IPS-NIHi7 (cell line): ENCODE measurements at regions not wholly inside any gene's neighbourhood (a gene's known extent, or its start where the extent isn't known, plus 50 kb on each side); places are given as distances from the start of the nearest gene placed in this dataset.
A peak's percentile ranks its signal among the peaks of the same experiment; 100 is the strongest.
"Not testable (repeated sequence)": the region's sequence is repeated elsewhere in the genome, so short reads cannot be mapped to it uniquely, and the experiment has no call there.

ENCODE experiments used
- DNase-seq: peaks from one replicate; pipeline ENCODE4 v3.0.0; 2012; ENCODE audit warnings: mixed read lengths; ENCODE audit errors: extremely low spot score

- no peak for DNase-seq
Observed at GRCh38 chr11:91066456-91067047, 843.7 kb upstream of the CHORDC1 start.

DNA sequence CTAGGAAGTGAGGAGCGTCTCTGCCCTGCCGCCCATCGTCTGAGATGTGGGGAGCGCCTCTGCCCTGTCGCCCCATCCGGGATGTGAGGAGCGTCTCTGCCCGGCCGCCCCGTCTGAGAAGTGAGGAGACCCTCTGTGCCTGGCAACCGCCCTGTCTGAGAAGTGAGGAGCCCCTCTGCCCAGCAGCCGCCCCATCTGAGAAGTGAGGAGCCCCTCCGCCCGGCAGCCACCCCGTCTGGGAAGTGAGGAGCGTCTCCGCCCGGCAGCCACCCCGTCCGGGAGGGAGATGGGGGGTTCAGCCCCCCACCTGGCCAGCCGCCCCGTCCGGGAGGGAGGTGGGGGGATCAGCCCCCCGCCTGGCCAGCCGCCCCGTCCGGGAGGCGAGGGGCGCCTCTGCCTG, 840.5 kb upstream of the CHORDC1 start:
- DNase-seq = not testable (repeated sequence)

- DNase-seq = no peak
Observed at GRCh38 chr11:91047882-91048281, 825.0 kb upstream of the CHORDC1 start.

DNA sequence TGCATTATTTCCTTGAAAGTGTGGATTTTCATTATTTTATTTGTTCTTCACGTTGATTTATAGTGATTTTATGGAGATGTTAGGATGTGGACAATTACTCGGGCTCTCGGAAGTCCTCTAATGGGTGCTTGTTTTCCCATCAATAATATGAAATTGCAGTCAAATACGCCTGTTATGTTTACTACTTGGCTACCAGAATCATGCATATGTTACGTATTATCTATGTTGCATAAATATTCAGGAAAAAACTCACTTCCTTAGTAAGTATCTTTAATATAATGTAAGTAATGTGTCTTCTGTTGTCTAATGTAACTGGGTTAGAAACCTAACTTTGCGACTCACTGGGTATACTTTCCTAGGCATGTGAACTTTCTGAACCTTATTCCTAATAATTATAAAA, 823.4 kb upstream of the CHORDC1 start:
- DNase-seq = no peak

DNA sequence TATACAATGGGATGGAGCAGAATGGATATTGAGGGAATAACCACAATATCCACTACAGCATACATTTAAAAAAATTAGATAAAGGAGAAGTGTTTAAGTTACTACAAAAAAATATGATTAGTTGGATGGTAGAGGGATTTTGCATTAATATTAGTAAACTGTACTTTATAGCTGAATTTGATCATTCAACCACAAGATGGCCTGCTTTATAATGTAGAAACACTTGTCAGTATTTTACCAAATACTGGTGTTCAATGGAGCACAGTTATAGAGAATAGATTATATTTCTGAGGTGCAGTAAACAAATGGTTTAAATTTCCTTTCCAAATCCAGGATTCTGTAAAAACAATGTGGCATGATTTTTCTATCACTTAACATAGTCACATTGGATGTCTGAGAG, 818.8 kb upstream of the CHORDC1 start:
- DNase-seq = no peak

GRCh38 chr11:91023731-91024130, 800.9 kb upstream of the CHORDC1 start:
- no peak for DNase-seq

- DNase-seq = no peak
Observed at GRCh38 chr11:91011503-91011902, 788.7 kb upstream of the CHORDC1 start.

DNA sequence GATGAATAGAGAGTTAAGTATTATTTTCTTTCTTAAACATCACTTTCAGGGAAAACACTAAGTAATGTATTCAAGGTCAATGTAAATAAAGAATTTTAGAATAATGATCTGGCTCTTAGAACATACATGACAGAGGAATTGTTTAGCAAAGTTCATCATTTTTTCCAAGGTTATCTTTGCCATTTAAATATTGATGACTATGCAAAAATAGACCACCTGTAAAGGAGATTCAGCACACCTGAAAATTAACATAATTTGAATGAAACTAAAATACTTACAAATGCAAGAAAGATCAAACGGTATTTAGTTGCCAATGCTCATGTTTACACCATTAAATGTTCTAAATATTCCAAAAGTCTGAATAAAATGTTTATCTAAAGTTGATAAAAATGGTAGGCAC, 782.6 kb upstream of the CHORDC1 start:
- DNase-seq = no peak

GRCh38 chr11:90997241-90997640, 774.4 kb upstream of the CHORDC1 start:
- DNase-seq = no peak

- DNase-seq = not testable (repeated sequence)
Observed at GRCh38 chr11:90972159-90972558, 749.3 kb upstream of the CHORDC1 start.

DNA sequence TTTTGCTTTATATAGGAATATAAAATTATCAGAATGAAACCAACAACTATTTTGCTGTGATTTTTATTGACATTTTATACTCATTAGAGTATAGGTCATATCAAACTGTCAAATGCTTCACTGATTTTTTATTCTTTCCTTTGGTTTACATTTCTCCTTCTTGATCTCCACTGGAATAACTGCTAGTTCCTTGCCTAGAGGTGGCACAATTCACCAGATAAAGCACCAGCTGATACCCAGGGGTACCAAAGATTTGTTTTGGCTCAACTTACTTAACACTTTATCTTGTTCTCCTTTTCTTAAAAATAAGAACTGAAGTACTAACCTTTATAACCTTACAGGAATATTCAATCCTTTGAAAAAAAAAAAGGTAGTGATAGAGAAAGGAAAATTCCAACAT, 725.1 kb upstream of the CHORDC1 start:
- no peak for DNase-seq

DNA sequence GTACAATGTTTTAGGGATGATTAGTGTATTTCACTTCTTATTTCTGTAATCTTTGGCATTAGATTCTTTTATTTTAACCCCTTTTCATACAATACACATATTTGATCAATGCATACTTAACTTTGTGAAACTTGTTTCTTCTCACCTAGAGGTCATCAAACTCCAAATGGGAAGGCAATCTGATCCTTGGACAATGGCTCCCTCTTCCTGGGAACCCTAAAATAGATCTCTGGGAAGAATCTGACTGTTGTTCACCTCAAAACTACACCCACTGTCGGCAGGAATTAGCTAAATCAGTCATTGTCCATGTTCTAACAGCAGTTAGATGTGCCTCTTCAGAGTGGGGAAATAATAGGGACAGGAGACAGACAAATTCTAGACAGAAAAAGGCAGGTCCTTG, 707.4 kb upstream of the CHORDC1 start:
- no peak for DNase-seq

- no peak for DNase-seq
Observed at GRCh38 chr11:90919332-90919731, 696.5 kb upstream of the CHORDC1 start.

DNA sequence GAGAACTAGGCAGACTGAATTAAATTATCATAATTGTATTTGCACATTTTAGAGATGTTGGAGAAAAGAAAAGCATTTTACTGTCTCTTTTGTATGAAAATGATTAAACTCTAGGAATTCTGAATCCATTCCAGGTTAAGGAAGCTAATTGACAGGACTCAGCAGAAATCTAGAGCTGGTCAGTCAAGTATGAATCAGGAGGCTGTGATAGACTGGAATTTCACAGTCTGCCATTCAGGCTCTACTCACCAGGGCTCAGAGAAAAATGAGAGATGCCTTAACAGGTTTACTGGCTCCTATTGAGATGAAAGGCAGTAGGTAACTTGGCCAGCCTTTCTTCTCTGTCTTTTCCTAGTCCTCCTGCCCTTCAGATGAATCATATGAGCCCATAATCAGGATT, 693.9 kb upstream of the CHORDC1 start:
- peak; percentile 7 for DNase-seq

DNA sequence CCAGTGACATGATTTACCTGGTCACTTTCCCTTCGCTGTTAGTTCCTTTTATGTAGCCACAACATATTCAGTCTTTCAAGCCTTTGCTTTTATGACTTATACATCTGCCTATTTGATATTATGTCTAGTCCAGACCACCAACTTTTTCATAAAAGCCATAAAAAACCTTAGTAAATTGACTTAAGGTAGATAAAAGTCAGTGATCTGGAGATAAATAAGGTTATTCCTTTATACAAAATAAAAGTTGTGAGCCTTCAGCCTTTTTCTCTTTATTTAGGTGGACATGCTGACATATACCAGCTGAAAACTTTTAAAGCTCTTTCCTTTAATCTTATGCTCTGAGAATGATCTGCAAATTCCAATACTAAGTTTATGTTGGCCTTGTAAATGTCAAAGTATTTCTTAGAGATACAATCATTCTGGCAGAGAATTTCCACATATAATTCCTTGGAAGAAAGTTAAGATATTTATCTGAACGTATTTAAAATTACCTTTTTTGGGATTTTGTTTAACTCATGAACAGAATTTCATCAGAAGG, 690.4 kb upstream of the CHORDC1 start:
- DNase-seq = no peak

- no peak for DNase-seq
Observed at GRCh38 chr11:90912631-90913030, 689.8 kb upstream of the CHORDC1 start.

- no peak for DNase-seq
Observed at GRCh38 chr11:90911192-90911591, 688.3 kb upstream of the CHORDC1 start.

DNA sequence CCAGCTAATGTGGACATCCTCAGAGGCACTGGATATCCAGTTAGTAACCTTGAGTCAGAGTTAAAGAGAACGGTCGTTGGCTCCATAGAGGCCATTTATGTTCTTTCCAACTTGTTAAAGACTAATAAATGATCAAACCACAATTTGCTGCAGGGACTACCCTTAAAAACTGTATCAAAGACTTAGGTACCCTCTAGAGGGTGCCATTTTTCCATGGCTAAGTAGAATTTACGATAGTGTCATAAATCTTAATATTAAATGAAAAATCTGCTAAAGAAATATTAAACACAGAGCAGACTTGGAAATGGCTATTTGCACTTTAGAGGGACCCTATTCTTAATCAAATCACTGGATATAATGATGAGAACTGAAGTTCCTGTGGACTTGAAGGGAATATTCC, 685.2 kb upstream of the CHORDC1 start:
- DNase-seq = no peak

GRCh38 chr11:90895850-90896249, 673.0 kb upstream of the CHORDC1 start:
- DNase-seq = no peak

- DNase-seq = no peak
Observed at GRCh38 chr11:90890347-90890746, 667.5 kb upstream of the CHORDC1 start.

- DNase-seq = no peak
Observed at GRCh38 chr11:90884181-90884580, 661.3 kb upstream of the CHORDC1 start.

DNA sequence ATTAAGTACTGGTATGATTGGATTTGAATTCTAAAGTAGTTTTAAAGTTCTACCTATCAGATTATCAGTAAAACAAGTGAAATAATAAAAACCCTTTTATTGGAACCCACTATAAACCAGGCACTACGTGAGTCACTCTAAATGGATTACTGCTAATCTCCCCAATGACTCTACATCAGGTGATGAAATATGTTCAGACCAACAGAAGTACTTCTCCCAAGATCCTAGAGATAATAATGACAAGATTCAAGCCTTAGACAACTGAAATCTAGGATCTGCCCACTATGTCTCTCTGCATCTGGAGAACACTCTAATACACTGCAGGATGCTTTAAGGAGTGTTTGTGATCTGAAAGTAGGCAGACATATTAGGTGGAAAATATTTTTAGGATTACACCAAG, 652.1 kb upstream of the CHORDC1 start:
- DNase-seq = no peak

DNA sequence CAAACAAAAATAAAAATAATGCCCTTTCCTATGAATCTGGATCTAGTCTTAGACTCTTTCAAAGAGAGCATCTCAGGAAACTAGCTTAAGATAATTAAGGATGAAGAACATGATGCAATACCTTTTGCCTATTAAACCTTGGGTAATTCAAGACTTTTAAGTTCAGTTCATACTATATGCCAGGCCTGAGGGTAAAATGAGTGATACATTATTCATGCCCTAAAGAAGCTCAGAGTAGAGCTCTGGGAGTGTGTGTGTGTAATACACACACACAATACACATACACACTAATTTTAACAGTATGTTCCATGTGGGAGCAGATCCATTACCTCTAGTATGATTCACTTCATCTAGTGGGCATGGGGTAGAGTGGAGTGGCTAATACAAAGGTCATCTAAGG, 651.4 kb upstream of the CHORDC1 start:
- no peak for DNase-seq

GRCh38 chr11:90867416-90867815, 644.6 kb upstream of the CHORDC1 start:
- DNase-seq = no peak
